Hepatocyte (in vitro differentiated cells): ENCODE measurements at regions not wholly inside any gene's neighbourhood (a gene's known extent, or its start where the extent isn't known, plus 50 kb on each side); places are given as distances from the start of the nearest gene placed in this dataset.

Experiments
- DNase-seq: peaks from one replicate; pipeline ENCODE4 v3.0.0-alpha.2; 2016; ENCODE audit warnings: low spot score
- H2AFZ ChIP-seq: fragments of 200-600 bp; sonication (generic); 2 replicates; pipeline ENCODE4 v1.6.0; 2016; ENCODE audit warnings: antibody characterized with exemption, mild to moderate bottlenecking
- H3K27ac ChIP-seq: fragments of 200-600 bp; sonication (generic); 2 replicates; pipeline ENCODE4 v1.5.1; 2016; ENCODE audit warnings: mild to moderate bottlenecking
- H3K27me3 ChIP-seq: fragments of 200-600 bp; sonication (generic); 2 replicates; pipeline ENCODE4 v1.6.1; 2016
- H3K36me3 ChIP-seq: fragments of 200-600 bp; sonication (generic); replicated peaks from 2 replicates; pipeline ENCODE4 v1.5.1; 2016; ENCODE audit warnings: low read depth; ENCODE audit not compliant: insufficient read depth
- H3K4me1 ChIP-seq: fragments of 200-600 bp; sonication (generic); 2 replicates; pipeline ENCODE4 v1.5.1; 2016; ENCODE audit warnings: mild to moderate bottlenecking, moderate library complexity; ENCODE audit not compliant: insufficient read depth
- H3K4me2 ChIP-seq: fragments of 200-600 bp; sonication (generic); 2 replicates; pipeline ENCODE4 v1.6.0; 2016
- H3K4me3 ChIP-seq: fragments of 200-600 bp; sonication (generic); 2 replicates; pipeline ENCODE4 v1.5.1; 2016; ENCODE audit warnings: mild to moderate bottlenecking
- H3K79me2 ChIP-seq: fragments of 200-600 bp; sonication (generic); 2 replicates; pipeline ENCODE4 v1.6.0; 2017; ENCODE audit warnings: mild to moderate bottlenecking
- H3K9me2 ChIP-seq: fragments of 200-600 bp; sonication (generic); replicated peaks from 2 replicates; pipeline ENCODE4 v1.6.0; 2017; ENCODE audit warnings: mild to moderate bottlenecking; ENCODE audit not compliant: insufficient read depth
- H3K9me3 ChIP-seq: fragments of 200-600 bp; sonication (generic); 2 replicates; pipeline ENCODE4 v1.5.1; 2016; ENCODE audit warnings: low read depth, mild to moderate bottlenecking
- H4K20me1 ChIP-seq: fragments of 200-600 bp; sonication (generic); 2 replicates; pipeline ENCODE4 v1.6.0; 2016; ENCODE audit warnings: mild to moderate bottlenecking; ENCODE audit not compliant: insufficient read depth, poor library complexity, severe bottlenecking
- CTCF ChIP-seq: fragments of 200-600 bp; sonication (generic); IDR thresholded peaks from 2 replicates; pipeline ENCODE4 v1.5.1; 2016; ENCODE audit warnings: antibody characterized with exemption, mild to moderate bottlenecking; ENCODE audit not compliant: poor library complexity
- EZH2 ChIP-seq: fragments of 200-600 bp; sonication (generic); IDR thresholded peaks from 2 replicates; pipeline ENCODE4 v1.6.1; 2016; ENCODE audit warnings: antibody characterized with exemption, mild to moderate bottlenecking, borderline replicate concordance
- EZH2phosphoT487 ChIP-seq: fragments of 200-600 bp; sonication (generic); IDR thresholded peaks from one replicate; pipeline ENCODE4 v1.6.1; 2018; ENCODE audit warnings: antibody characterized with exemption, mild to moderate bottlenecking, low read depth, moderate library complexity; ENCODE audit not compliant: unreplicated experiment, severe bottlenecking
- WGBS: methylation state at CpG from one replicate; pipeline ENCODE4 v1.1.6; 2016; ENCODE audit warnings: low lambda C conversion rate; ENCODE audit errors: missing lambda C conversion rate; 5-methylcytosine and 5-hydroxymethylcytosine counted together

- DNase-seq = no peak
- no peaks in the 10 kb centered on the region for H3K36me3 ChIP-seq
- H2AFZ ChIP-seq = no peak overlapping the region
- H3K27me3 ChIP-seq = peaks cover 8% of the 10 kb centered on the region
- no peak overlapping the region for H3K27ac ChIP-seq
- H3K9me2 ChIP-seq = no peaks in the 10 kb centered on the region
- no peak for TF ChIP-seq EZH2
- TF ChIP-seq EZH2phosphoT487 = no peak
- no peak for TF ChIP-seq CTCF
- no peaks in the 10 kb centered on the region for H3K9me3 ChIP-seq
- H4K20me1 ChIP-seq = no peaks in the 10 kb centered on the region
- no peaks in the 10 kb centered on the region for H3K4me1 ChIP-seq
- H3K4me2 ChIP-seq = no peak overlapping the region
- WGBS = 69% methylated on average over 6 of the region's 6 CpGs
- H3K4me3 ChIP-seq = no peak overlapping the region
- H3K79me2 ChIP-seq = no peaks in the 10 kb centered on the region
These were observed 71.2 kb downstream of the ADRA2A start for GRCh38 chr10:111148025-111148424.

GRCh38 chr10:111148440-111148839 lies 71.6 kb downstream of the ADRA2A start:
- H4K20me1 ChIP-seq = no peaks in the 10 kb centered on the region
- no peak overlapping the region for H3K27ac ChIP-seq
- no peaks in the 10 kb centered on the region for H3K9me3 ChIP-seq
- no peaks in the 10 kb centered on the region for H3K4me1 ChIP-seq
- no peak overlapping the region for H3K4me2 ChIP-seq
- H3K27me3 ChIP-seq = peaks cover 8% of the 10 kb centered on the region
- WGBS = 94% methylated on average over 7 of the region's 7 CpGs
- DNase-seq = no peak
- no peak overlapping the region for H2AFZ ChIP-seq
- H3K36me3 ChIP-seq = no peaks in the 10 kb centered on the region
- H3K79me2 ChIP-seq = no peaks in the 10 kb centered on the region
- TF ChIP-seq EZH2 (no peak), EZH2phosphoT487 (no peak), CTCF (no peak)
- no peaks in the 10 kb centered on the region for H3K9me2 ChIP-seq
- H3K4me3 ChIP-seq = no peak overlapping the region

GRCh38 chr10:111150691-111151090 lies 73.9 kb downstream of the ADRA2A start:
- no peak for DNase-seq
- WGBS = 93% methylated on average over 7 of the region's 7 CpGs
- Histone ChIP-seq H3K79me2 (no peaks in the 10 kb centered on the region), H3K9me3 (no peaks in the 10 kb centered on the region), H4K20me1 (no peaks in the 10 kb centered on the region), H3K4me2 (no peak overlapping the region), H3K36me3 (no peaks in the 10 kb centered on the region), H2AFZ (no peak overlapping the region), H3K4me3 (no peak overlapping the region), H3K4me1 (no peaks in the 10 kb centered on the region), H3K9me2 (no peaks in the 10 kb centered on the region), H3K27ac (no peak overlapping the region), H3K27me3 (peaks cover 5% of the 10 kb centered on the region)
- TF ChIP-seq EZH2phosphoT487 (no peak), CTCF (no peak), EZH2 (no peak)
